Vagina (tissue), 2 donors: ENCODE measurements at regions not wholly inside any gene's neighbourhood (a gene's known extent, or its start where the extent isn't known, plus 50 kb on each side); places are given as distances from the start of the nearest gene placed in this dataset.

Source experiments
- CTCF ChIP-seq, 3 experiments: fragments of 450-650 bp in 2 of 3; fragments of 200-600 bp in 1 of 3; sonication (generic) in 1 of 3; IDR thresholded peaks; one replicate each; pipeline ENCODE4 v1.5.1; 2017 to 2019; ENCODE audit warnings: antibody characterized with exemption in 3 of 3, mild to moderate bottlenecking in 2 of 3, moderate library complexity in 2 of 3
- POLR2A ChIP-seq, 2 donors: fragments of 450-650 bp; IDR thresholded peaks; one replicate each; pipeline ENCODE4 v1.6.1; 2017; ENCODE audit warnings: antibody characterized with exemption in 2 of 2, mild to moderate bottlenecking in 2 of 2, moderate library complexity in 2 of 2

DNA sequence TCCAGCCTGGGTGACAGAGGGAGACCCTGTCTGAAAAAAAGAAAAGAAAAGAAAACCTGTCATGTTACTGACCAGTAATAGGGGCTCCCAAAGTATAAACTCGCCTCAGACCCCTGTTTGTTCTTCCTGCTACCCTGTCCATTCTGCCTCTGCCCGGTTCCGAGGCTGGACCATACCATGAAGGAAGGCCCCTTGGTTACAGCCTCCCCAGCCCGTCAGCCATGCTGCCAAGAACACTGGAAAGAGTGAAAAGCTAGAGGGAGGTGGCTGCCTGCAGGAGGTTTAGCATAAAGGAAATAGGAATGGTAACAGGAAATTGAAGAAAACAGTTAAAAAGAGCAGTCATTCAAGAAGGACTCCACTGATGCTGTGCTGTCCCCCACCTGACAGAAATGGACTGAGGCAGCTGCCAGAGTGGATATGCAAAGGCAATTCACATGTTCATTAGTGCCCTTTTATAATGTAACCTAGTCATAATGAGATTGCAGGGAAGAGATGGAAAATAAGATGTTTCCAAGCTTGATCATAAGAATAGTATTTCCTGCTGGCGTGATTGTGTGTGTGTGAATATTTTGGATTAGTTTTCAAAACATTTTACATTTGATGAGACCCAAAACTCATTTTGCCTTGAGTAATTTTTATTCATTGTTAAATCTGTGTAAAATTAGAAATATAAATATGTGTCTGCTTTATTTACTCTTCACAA lies 102.6 kb downstream of the GOSR1 start:
- no peak for TF ChIP-seq CTCF (IDR thresholded peaks at IDR 0.05)
- no peak for TF ChIP-seq POLR2A (IDR thresholded peaks at IDR 0.05)
